ENCODE measurements at regions not wholly inside any gene's neighbourhood (a gene's known extent, or its start where the extent isn't known, plus 50 kb on each side); places are given as distances from the start of the nearest gene placed in this dataset.

- TF ChIP-seq CTCF (IDR thresholded peaks at IDR 0.05; ENCODE audit: extremely low read depth, insufficient read depth, missing control alignments): no peak
- no peak for DNase-seq (ENCODE audit: low spot score)
- in situ Hi-C loops (cut with MboI; ENCODE audit: low pct_unique_long_range_greater_than_20kb, low sequenced_read_pairs, unreplicated experiment): loop anchor here (25.0 kb wide), 1 partner anchor 242 kb away; no protein-coding TSS in a partner anchor
These were observed 147.1 kb upstream of the SASH1 start for GRCh38 chr6:148195511-148195910.

GRCh38 chr6:148199584-148199983 is 143.1 kb upstream of the SASH1 start:
- no peak for TF ChIP-seq CTCF (IDR thresholded peaks at IDR 0.05; ENCODE audit: extremely low read depth, insufficient read depth, missing control alignments)
- in situ Hi-C loops (cut with MboI; ENCODE audit: low pct_unique_long_range_greater_than_20kb, low sequenced_read_pairs, unreplicated experiment): loop anchor here (25.0 kb wide), 1 partner anchor 238 kb away; no protein-coding TSS in a partner anchor
- no peak for DNase-seq (ENCODE audit: low spot score)

GRCh38 chr6:148200293-148200692 is 142.3 kb upstream of the SASH1 start:
- in situ Hi-C loops (cut with MboI; ENCODE audit: low pct_unique_long_range_greater_than_20kb, low sequenced_read_pairs, unreplicated experiment): no loop called here
- no peak for DNase-seq (ENCODE audit: low spot score)
- TF ChIP-seq CTCF (IDR thresholded peaks at IDR 0.05; ENCODE audit: extremely low read depth, insufficient read depth, missing control alignments): no peak

- no peak for TF ChIP-seq CTCF (IDR thresholded peaks at IDR 0.05; ENCODE audit: extremely low read depth, insufficient read depth, missing control alignments)
- in situ Hi-C loops (cut with MboI; ENCODE audit: low pct_unique_long_range_greater_than_20kb, low sequenced_read_pairs, unreplicated experiment): no loop called here
- no peak for DNase-seq (ENCODE audit: low spot score)
These were observed 141.9 kb upstream of the SASH1 start for GRCh38 chr6:148200781-148201180.

- TF ChIP-seq CTCF (IDR thresholded peaks at IDR 0.05; ENCODE audit: extremely low read depth, insufficient read depth, missing control alignments): no peak
- no peak for DNase-seq (ENCODE audit: low spot score)
- in situ Hi-C loops (cut with MboI; ENCODE audit: low pct_unique_long_range_greater_than_20kb, low sequenced_read_pairs, unreplicated experiment): no loop called here
These were observed 139.2 kb upstream of the SASH1 start for GRCh38 chr6:148203281-148203925.

- DNase-seq (ENCODE audit: low spot score): peak; percentile 58
- in situ Hi-C loops (cut with MboI; ENCODE audit: low pct_unique_long_range_greater_than_20kb, low sequenced_read_pairs, unreplicated experiment): no loop called here
- no peak for TF ChIP-seq CTCF (IDR thresholded peaks at IDR 0.05; ENCODE audit: extremely low read depth, insufficient read depth, missing control alignments)
These were observed 138.7 kb upstream of the SASH1 start for GRCh38 chr6:148203970-148204369.
